Body of pancreas (tissue), 4 donors: ENCODE measurements at regions not wholly inside any gene's neighbourhood (a gene's known extent, or its start where the extent isn't known, plus 50 kb on each side); places are given as distances from the start of the nearest gene placed in this dataset.
"Not testable (repeated sequence)": the region's sequence is repeated elsewhere in the genome, so short reads cannot be mapped to it uniquely, and the experiment has no call there.

Experiments used
- ATAC-seq: fragments of 150-250 bp; one replicate; pipeline ENCODE4 v1.9.1; 2016
- DNase-seq, 4 donors: peaks; one replicate each; pipeline ENCODE4 v3.0.0-alpha.2; 2019
- H3K27ac ChIP-seq, 4 donors: fragments of 200-600 bp; sonication (generic); 1 replicate in 3 of 4; 2 replicates in 1 of 4; pipeline versions ENCODE4 v1.5.1 to v1.6.1; 2016 to 2019; ENCODE audit warnings: mild to moderate bottlenecking in 1 of 4, mixed read lengths in 1 of 4, moderate library complexity in 1 of 4
- H3K27me3 ChIP-seq, 2 donors: fragments of 200-600 bp; sonication (generic); one replicate each; pipeline ENCODE4 v1.6.0; 2016; ENCODE audit warnings: mild to moderate bottlenecking in 1 of 2
- H3K36me3 ChIP-seq, 2 donors: fragments of 200-600 bp; sonication (generic); replicated peaks in 1 of 2; 2 replicates each; pipeline ENCODE4 v1.5.1; 2016; ENCODE audit warnings: low read depth in 2 of 2; ENCODE audit not compliant: insufficient read depth in 1 of 2
- H3K4me1 ChIP-seq: fragments of 200-600 bp; sonication (generic); one replicate; pipeline ENCODE4 v1.6.0; 2016
- H3K4me3 ChIP-seq, 2 donors: fragments of 200-600 bp; sonication (generic); 1 replicate in 1 of 2; 2 replicates in 1 of 2; pipeline ENCODE4 v1.5.1; 2016 to 2019
- H3K9me3 ChIP-seq, 3 donors: fragments of 200-600 bp; sonication (generic); 1 replicate in 2 of 3; 2 replicates in 1 of 3; pipeline ENCODE4 v1.5.1; 2016
- CTCF ChIP-seq, 7 experiments: fragments of 450-650 bp in 4 of 7; fragments of 200-600 bp in 3 of 7; sonication (generic) in 3 of 7; IDR thresholded peaks; one replicate each; pipeline ENCODE4 v1.5.1; 2016 to 2019; ENCODE audit warnings: antibody characterized with exemption in 7 of 7
- POLR2A ChIP-seq, 3 donors: fragments of 450-650 bp; IDR thresholded peaks; one replicate each; pipeline ENCODE4 v1.6.1; 2016; ENCODE audit warnings: antibody characterized with exemption in 3 of 3, mild to moderate bottlenecking in 2 of 3
- WGBS, 2 donors: methylation state at CpG; one replicate each; pipeline ENCODE4 v1.1.5; 2017; 5-methylcytosine and 5-hydroxymethylcytosine counted together
- intact Hi-C: fragments of 100-400 bp; cut with DNase I; formaldehyde crosslinking; loops from one replicate; pipeline ENCODE4 v1.15.1; 2023

GRCh38 chr1:112146201-112146715 lies 156.8 kb upstream of the KCND3 start:
- Histone ChIP-seq H3K27me3 (no peaks in the 10 kb centered on the region), H3K4me3 (no peak overlapping the region), H3K4me1 (peaks cover 16% of the 10 kb centered on the region), H3K27ac (no peak overlapping the region), H3K36me3 (no peaks in the 10 kb centered on the region), H3K9me3 (peaks cover 0 to 15% (median 0%) of the 10 kb centered on the region in 3 donors)
- ATAC-seq: no peak
- TF ChIP-seq POLR2A (IDR thresholded peaks at IDR 0.05) (no peak), CTCF (IDR thresholded peaks at IDR 0.05) (no peak)
- no peak for DNase-seq
- intact Hi-C loops: no loop called here

- H3K27me3 ChIP-seq, ATAC-seq, H3K9me3 ChIP-seq, H3K27ac ChIP-seq, H3K36me3 ChIP-seq, H3K4me3 ChIP-seq, DNase-seq, intact Hi-C loops, H3K4me1 ChIP-seq: not testable (repeated sequence)
- WGBS, 2 donors: 71 to 77% methylated on average over 9 to 14 of the region's 14 CpGs
Observed at GRCh38 chr1:112160214-112160613, 170.7 kb upstream of the KCND3 start.

GRCh38 chr1:112165375-112165774 lies 175.9 kb upstream of the KCND3 start:
- no peaks in the 10 kb centered on the region for H3K27me3 ChIP-seq
- intact Hi-C loops: no loop called here
- H3K27ac ChIP-seq: no peak overlapping the region
- TF ChIP-seq CTCF (IDR thresholded peaks at IDR 0.05) (no peak), POLR2A (IDR thresholded peaks at IDR 0.05) (no peak)
- H3K36me3 ChIP-seq: no peaks in the 10 kb centered on the region
- WGBS, 2 donors: 62 to 77% methylated on average over 3 of the region's 3 CpGs
- H3K4me1 ChIP-seq: no peaks in the 10 kb centered on the region
- no peak overlapping the region for H3K4me3 ChIP-seq
- H3K9me3 ChIP-seq: no peaks in the 10 kb centered on the region
- no peak for DNase-seq
- ATAC-seq: no peak

GRCh38 chr1:112169517-112169916 lies 180.0 kb upstream of the KCND3 start:
- no peak for TF ChIP-seq POLR2A (IDR thresholded peaks at IDR 0.05)
- no peak for TF ChIP-seq CTCF (IDR thresholded peaks at IDR 0.05)
- H3K27ac ChIP-seq: no peak overlapping the region
- intact Hi-C loops: no loop called here
- H3K9me3 ChIP-seq: no peaks in the 10 kb centered on the region
- ATAC-seq (no peak), DNase-seq (no peak)
- H3K4me3 ChIP-seq: no peak overlapping the region
- H3K27me3 ChIP-seq: no peaks in the 10 kb centered on the region
- H3K4me1 ChIP-seq: no peaks in the 10 kb centered on the region
- H3K36me3 ChIP-seq: no peaks in the 10 kb centered on the region

- no peaks in the 10 kb centered on the region for H3K27me3 ChIP-seq
- no peaks in the 10 kb centered on the region for H3K36me3 ChIP-seq
- peak; percentile 38 for ATAC-seq
- TF ChIP-seq CTCF (IDR thresholded peaks at IDR 0.05) (no peak), POLR2A (IDR thresholded peaks at IDR 0.05) (no peak)
- intact Hi-C loops: no loop called here
- H3K9me3 ChIP-seq: no peaks in the 10 kb centered on the region
- no peak overlapping the region for H3K4me3 ChIP-seq
- WGBS, 2 donors: 4 to 7% methylated on average over 2 of the region's 2 CpGs
- H3K27ac ChIP-seq: no peak overlapping the region
- peak; percentile 48 to 64 (median 56) for DNase-seq
- H3K4me1 ChIP-seq: no peaks in the 10 kb centered on the region
Observed at GRCh38 chr1:112172294-112172882, 182.9 kb upstream of the KCND3 start.
